ENCODE measurements at regions not wholly inside any gene's neighbourhood (a gene's known extent, or its start where the extent isn't known, plus 50 kb on each side); places are given as distances from the start of the nearest gene placed in this dataset.

DNA sequence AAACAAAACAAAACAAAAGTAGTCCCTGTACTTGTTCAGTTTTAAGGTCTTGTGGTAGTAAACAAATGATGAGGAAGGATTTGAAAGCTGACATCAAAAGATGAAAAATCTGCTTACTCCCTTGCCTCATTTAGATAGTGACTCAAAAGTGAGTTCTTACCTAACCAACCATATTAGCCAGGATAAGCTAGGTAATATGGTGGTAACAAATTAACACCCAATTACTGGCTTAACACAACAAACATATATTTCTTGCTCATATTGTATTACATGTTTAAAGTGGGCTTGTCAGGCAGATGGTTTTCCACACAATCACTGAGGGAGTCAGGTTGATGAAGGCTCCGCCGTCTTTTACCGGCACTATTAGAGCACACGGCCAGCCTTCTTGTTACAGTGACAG, 189.7 kb downstream of the PPARGC1A start:
- Histone ChIP-seq H3K9me3 (ENCODE audit: insufficient read depth, low read length, severe bottlenecking) (no peaks in the 10 kb centered on the region), H4K20me1 (ENCODE audit: insufficient read depth, low read length) (no peaks in the 10 kb centered on the region), H3K4me1 (ENCODE audit: insufficient read depth, low read length) (no peaks in the 10 kb centered on the region), H3K9ac (ENCODE audit: low read depth, low read length) (no peak overlapping the region), H3K4me3 (ENCODE audit: low read depth in 1 of 2, low read length in 2 of 2) (no peak overlapping the region), H3K27ac (ENCODE audit: low read length) (no peak overlapping the region), H3K36me3 (ENCODE audit: insufficient read depth, low read length) (no peaks in the 10 kb centered on the region), H2AFZ (ENCODE audit: low read depth, low read length) (no peak overlapping the region), H3K79me2 (ENCODE audit: insufficient read depth, low read length) (no peaks in the 10 kb centered on the region), H3K4me2 (ENCODE audit: insufficient read depth, low read length) (no peak overlapping the region), H3K27me3 (ENCODE audit: insufficient read depth, low read length, poor library complexity) (no peaks in the 10 kb centered on the region)
- TF ChIP-seq, protein P1, sequence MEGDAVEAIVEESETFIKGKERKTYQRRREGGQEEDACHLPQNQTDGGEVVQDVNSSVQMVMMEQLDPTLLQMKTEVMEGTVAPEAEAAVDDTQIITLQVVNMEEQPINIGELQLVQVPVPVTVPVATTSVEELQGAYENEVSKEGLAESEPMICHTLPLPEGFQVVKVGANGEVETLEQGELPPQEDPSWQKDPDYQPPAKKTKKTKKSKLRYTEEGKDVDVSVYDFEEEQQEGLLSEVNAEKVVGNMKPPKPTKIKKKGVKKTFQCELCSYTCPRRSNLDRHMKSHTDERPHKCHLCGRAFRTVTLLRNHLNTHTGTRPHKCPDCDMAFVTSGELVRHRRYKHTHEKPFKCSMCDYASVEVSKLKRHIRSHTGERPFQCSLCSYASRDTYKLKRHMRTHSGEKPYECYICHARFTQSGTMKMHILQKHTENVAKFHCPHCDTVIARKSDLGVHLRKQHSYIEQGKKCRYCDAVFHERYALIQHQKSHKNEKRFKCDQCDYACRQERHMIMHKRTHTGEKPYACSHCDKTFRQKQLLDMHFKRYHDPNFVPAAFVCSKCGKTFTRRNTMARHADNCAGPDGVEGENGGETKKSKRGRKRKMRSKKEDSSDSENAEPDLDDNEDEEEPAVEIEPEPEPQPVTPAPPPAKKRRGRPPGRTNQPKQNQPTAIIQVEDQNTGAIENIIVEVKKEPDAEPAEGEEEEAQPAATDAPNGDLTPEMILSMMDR (IDR thresholded peaks at IDR 0.05; ENCODE audit: borderline replicate concordance, extremely low read depth, low read length, poor library complexity, severe bottlenecking), result no peak
- no peak for TF ChIP-seq EZH2 (IDR thresholded peaks at IDR 0.05; ENCODE audit: borderline replicate concordance, low read depth, low read length, severe bottlenecking)
- ATAC-seq (ENCODE audit: insufficient read depth, low read depth) (no peak), DNase-seq (no peak)

DNA sequence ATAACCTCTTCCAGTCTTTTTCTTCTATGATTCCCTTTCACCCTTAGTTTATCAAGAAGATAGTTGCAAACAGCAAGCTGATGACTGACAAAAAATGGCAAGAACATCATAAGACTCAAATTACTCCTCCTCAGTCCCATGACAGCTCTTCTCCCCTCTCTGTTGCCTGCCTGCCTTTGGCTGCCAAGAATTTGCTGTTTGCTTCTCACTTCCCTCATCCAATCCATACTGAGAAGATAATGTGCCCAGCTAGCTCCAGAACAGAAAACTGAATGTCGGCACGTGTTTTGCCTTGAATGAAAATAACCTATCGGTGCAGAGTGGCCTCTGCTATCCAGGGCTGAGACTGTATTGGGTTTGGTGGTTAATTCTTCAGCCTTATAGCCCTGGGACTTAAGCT, 192.1 kb downstream of the PPARGC1A start:
- Histone ChIP-seq H2AFZ (ENCODE audit: low read depth, low read length) (no peak overlapping the region), H3K4me1 (ENCODE audit: insufficient read depth, low read length) (no peaks in the 10 kb centered on the region)

DNA sequence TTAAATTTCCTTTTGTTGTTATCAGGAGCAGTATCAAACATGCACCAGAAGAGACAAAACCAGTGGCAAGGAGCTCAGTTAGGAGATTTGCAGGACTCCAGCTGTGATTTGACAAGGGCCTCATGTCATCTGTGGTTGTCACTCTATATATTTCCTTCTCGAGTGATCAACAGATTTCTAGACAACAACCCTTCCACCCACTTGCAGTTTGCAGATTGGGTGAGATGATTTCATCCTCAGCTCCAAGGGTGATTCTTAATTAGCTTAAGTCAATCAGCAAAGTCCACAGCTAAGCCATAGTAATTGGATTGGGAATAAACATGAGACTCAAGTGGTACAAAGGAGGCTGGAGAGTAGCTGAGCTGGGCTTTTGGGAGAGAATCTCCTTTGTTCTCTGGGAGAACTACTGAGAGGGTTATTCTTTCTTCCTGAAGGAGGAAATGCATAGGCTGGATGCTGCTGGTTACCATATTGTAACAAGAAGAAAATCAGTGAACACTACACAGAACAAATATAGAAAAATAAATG, 192.8 kb downstream of the PPARGC1A start:
- Histone ChIP-seq H3K27me3 (ENCODE audit: insufficient read depth, low read length, poor library complexity) (no peaks in the 10 kb centered on the region), H3K9ac (ENCODE audit: low read depth, low read length) (no peak overlapping the region), H4K20me1 (ENCODE audit: insufficient read depth, low read length) (no peaks in the 10 kb centered on the region), H2AFZ (ENCODE audit: low read depth, low read length) (no peak overlapping the region), H3K27ac (ENCODE audit: low read length) (no peak overlapping the region), H3K4me1 (ENCODE audit: insufficient read depth, low read length) (no peaks in the 10 kb centered on the region), H3K36me3 (ENCODE audit: insufficient read depth, low read length) (no peaks in the 10 kb centered on the region), H3K79me2 (ENCODE audit: insufficient read depth, low read length) (no peaks in the 10 kb centered on the region), H3K4me3 (ENCODE audit: low read depth in 1 of 2, low read length in 2 of 2) (no peak overlapping the region), H3K4me2 (ENCODE audit: insufficient read depth, low read length) (no peak overlapping the region), H3K9me3 (ENCODE audit: insufficient read depth, low read length, severe bottlenecking) (no peaks in the 10 kb centered on the region)
- DNase-seq (no peak), ATAC-seq (ENCODE audit: insufficient read depth, low read depth) (no peak)
- TF ChIP-seq, protein P1 (IDR thresholded peaks at IDR 0.05; ENCODE audit: borderline replicate concordance, extremely low read depth, low read length, poor library complexity, severe bottlenecking), result no peak

More for the DNA sequence above, 192.1 kb downstream of the PPARGC1A start:
- no peak overlapping the region for H3K9ac ChIP-seq (ENCODE audit: low read depth, low read length)
- TF ChIP-seq, protein P1 (IDR thresholded peaks at IDR 0.05; ENCODE audit: borderline replicate concordance, extremely low read depth, low read length, poor library complexity, severe bottlenecking), result no peak
- TF ChIP-seq EZH2 (IDR thresholded peaks at IDR 0.05; ENCODE audit: borderline replicate concordance, low read depth, low read length, severe bottlenecking), result no peak
- no peaks in the 10 kb centered on the region for H3K79me2 ChIP-seq (ENCODE audit: insufficient read depth, low read length)
- no peak overlapping the region for H3K4me3 ChIP-seq (ENCODE audit: low read depth in 1 of 2, low read length in 2 of 2)
- no peak overlapping the region for H3K4me2 ChIP-seq (ENCODE audit: insufficient read depth, low read length)
- no peaks in the 10 kb centered on the region for H3K36me3 ChIP-seq (ENCODE audit: insufficient read depth, low read length)
- no peaks in the 10 kb centered on the region for H4K20me1 ChIP-seq (ENCODE audit: insufficient read depth, low read length)
- DNase-seq (no peak), ATAC-seq (ENCODE audit: insufficient read depth, low read depth) (no peak)
- no peaks in the 10 kb centered on the region for H3K27me3 ChIP-seq (ENCODE audit: insufficient read depth, low read length, poor library complexity)
- no peaks in the 10 kb centered on the region for H3K9me3 ChIP-seq (ENCODE audit: insufficient read depth, low read length, severe bottlenecking)
- no peak overlapping the region for H3K27ac ChIP-seq (ENCODE audit: low read length)

Data from DND-41 (cell line).